ENCODE measurements at regions not wholly inside any gene's neighbourhood (a gene's known extent, or its start where the extent isn't known, plus 50 kb on each side); places are given as distances from the start of the nearest gene placed in this dataset.

DNA sequence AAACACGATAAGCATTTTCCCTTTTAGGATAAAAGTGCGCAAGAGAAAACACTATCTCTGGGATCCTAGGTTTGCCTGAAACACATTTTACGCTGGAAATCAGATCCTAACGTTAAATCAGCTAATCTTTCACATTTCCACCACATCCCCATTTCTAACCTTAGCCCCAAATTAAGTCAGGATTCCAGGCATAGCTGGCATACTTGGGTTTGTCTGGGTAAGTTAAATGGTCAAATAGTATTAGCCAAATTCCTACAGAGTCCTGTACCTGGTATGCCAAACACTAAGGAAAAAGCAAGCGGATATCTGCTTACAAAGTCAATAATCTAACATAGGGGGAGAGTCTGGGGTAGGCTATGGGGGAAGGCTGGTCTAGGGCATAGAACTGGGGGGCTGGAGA, 557.4 kb upstream of the ZFHX3 start:
- peak in 1 of 2 experiments; percentile 19 for DNase-seq (ENCODE audit: low read depth in 1 of 2, low spot score in 2 of 2)
- 71% methylated on average over 5 of the region's 5 CpGs; no CpG with 5 or more reads in 1 of the 2 experiments for WGBS, 2 experiments (ENCODE audit: extremely low coverage in 1 of 2, insufficient coverage in 1 of 2, insufficient read length in 1 of 2, insufficient replicate concordance in 2 of 2, low coverage in 1 of 2, low lambda C conversion rate in 2 of 2, missing lambda C conversion rate in 1 of 2)
- Histone ChIP-seq H3K18ac (ENCODE audit: extremely low read depth, low read length) (no peak overlapping the region), H2BK15ac (ENCODE audit: low read length) (no peak overlapping the region), H2AK5ac (ENCODE audit: low read depth, low read length) (no peak overlapping the region), H4K91ac (replicated peaks; ENCODE audit: insufficient read length, low read length) (no peak overlapping the region), H2AFZ (ENCODE audit: low read length) (peak overlapping the region; percentile 74; the same call in 1 of the 2 replicates), H4K5ac (ENCODE audit: insufficient read length, low read depth, low read length) (no peak overlapping the region), H2BK12ac (ENCODE audit: low read depth, low read length) (peak overlapping the region; percentile 46; the same call in 1 of the 2 replicates), H3K36me3 (ENCODE audit: control insufficient read depth in 2 of 4, insufficient read depth in 4 of 4, low read length in 3 of 4) (no peaks in the 10 kb centered on the region), H2BK120ac (replicated peaks; ENCODE audit: low read depth, low read length) (no peak overlapping the region), H3K79me1 (ENCODE audit: low read depth, low read length) (no peaks in the 10 kb centered on the region), H3K9ac (replicated peaks in 1 of 4; ENCODE audit: extremely low read depth in 1 of 4, low read depth in 3 of 4, low read length in 3 of 4) (no peak overlapping the region), H3K23me2 (ENCODE audit: low read depth, low read length) (no peaks in the 10 kb centered on the region), H3K27me3 (replicated peaks in 1 of 4; ENCODE audit: control insufficient read depth in 3 of 4, extremely low read depth in 1 of 4, insufficient read depth in 3 of 4, low read length in 3 of 4) (no peaks in the 10 kb centered on the region), H3K56ac (replicated peaks; ENCODE audit: insufficient read length, low read depth, low read length) (no peak overlapping the region), H3K14ac (ENCODE audit: insufficient read length) (no peak overlapping the region), H3K23ac (ENCODE audit: insufficient read length) (no peak overlapping the region), H3K4ac (replicated peaks; ENCODE audit: insufficient read length, low read depth, low read length) (no peak overlapping the region), H2BK5ac (ENCODE audit: low read depth, low read length) (peak overlapping the region; percentile 54; the same call in 1 of the 2 replicates), H3K9me3 (ENCODE audit: insufficient read depth in 2 of 2, low read depth in 1 of 2, low read length in 1 of 2) (no peaks in the 10 kb centered on the region), H3K4me3 (ENCODE audit: extremely low read depth in 1 of 4, insufficient read depth in 2 of 4, low read depth in 3 of 4, low read length in 4 of 4) (no peak overlapping the region), H4K8ac (ENCODE audit: extremely low read depth, insufficient read depth, low read length) (no peak overlapping the region), H2BK20ac (ENCODE audit: low read length) (no peak overlapping the region), H3K79me2 (ENCODE audit: control insufficient read depth in 1 of 2, insufficient read depth in 2 of 2, low read length in 2 of 2) (no peaks in the 10 kb centered on the region), H3K4me1 (replicated peaks in 1 of 4; ENCODE audit: control insufficient read depth in 3 of 4, insufficient read depth in 4 of 4, low read length in 3 of 4) (peaks cover 0 to 7% (median 4%) of the 10 kb centered on the region in 4 experiments; a peak in 4 of 7 replicates), H3K27ac (ENCODE audit: low read depth, low read length) (no peak overlapping the region; the same call in 1 of the 2 replicates), H4K20me1 (replicated peaks in 1 of 2; ENCODE audit: control insufficient read depth in 1 of 2, insufficient read depth in 2 of 2, low read length in 2 of 2) (no peaks in the 10 kb centered on the region), H3K4me2 (ENCODE audit: insufficient read depth in 1 of 2, low read depth in 2 of 2, low read length in 2 of 2) (peak overlapping the region in 1 of 2 experiments; percentile 11; a peak in 1 of 4 replicates)
- FAIRE-seq = no peak
- ChIA-PET POLR2A (ENCODE audit: partially characterized antibody) (interaction anchor here (0.9 to 1.5 kb wide), 2 partner anchors 11 to 14 kb away, joined by 3 read pairs; no protein-coding TSS in a partner anchor), CTCF (ENCODE audit: partially characterized antibody) (interaction anchor here (0.7 to 1.1 kb wide), 2 partner anchors 423 to 993 kb away, joined by 3 read pairs; no protein-coding TSS in a partner anchor)
- no peak for TF ChIP-seq EGR1 (IDR thresholded peaks at IDR 0.05; ENCODE audit: borderline replicate concordance, low read depth, low read length)
- TF ChIP-seq EZH2 (IDR thresholded peaks at IDR 0.05; ENCODE audit: low read depth, low read length, severe bottlenecking) = no peak
- peak; percentile 51 for TF ChIP-seq ASH2L (IDR thresholded peaks at IDR 0.05; ENCODE audit: low read length)
- TF ChIP-seq RFX5 (IDR thresholded peaks at IDR 0.05; ENCODE audit: borderline replicate concordance, low read depth, low read length) = no peak
- no peak for TF ChIP-seq SIX5 (IDR thresholded peaks at IDR 0.05; ENCODE audit: low read depth, low read length)
- no peak for TF ChIP-seq MAFK (IDR thresholded peaks at IDR 0.05; ENCODE audit: low read depth, low read length)
- TF ChIP-seq, protein P1, sequence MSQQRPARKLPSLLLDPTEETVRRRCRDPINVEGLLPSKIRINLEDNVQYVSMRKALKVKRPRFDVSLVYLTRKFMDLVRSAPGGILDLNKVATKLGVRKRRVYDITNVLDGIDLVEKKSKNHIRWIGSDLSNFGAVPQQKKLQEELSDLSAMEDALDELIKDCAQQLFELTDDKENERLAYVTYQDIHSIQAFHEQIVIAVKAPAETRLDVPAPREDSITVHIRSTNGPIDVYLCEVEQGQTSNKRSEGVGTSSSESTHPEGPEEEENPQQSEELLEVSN (IDR thresholded peaks at IDR 0.05) = no peak
- TF ChIP-seq, protein P2, sequence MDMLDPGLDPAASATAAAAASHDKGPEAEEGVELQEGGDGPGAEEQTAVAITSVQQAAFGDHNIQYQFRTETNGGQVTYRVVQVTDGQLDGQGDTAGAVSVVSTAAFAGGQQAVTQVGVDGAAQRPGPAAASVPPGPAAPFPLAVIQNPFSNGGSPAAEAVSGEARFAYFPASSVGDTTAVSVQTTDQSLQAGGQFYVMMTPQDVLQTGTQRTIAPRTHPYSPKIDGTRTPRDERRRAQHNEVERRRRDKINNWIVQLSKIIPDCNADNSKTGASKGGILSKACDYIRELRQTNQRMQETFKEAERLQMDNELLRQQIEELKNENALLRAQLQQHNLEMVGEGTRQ (IDR thresholded peaks at IDR 0.05; ENCODE audit: low read length) = no peak
- TF ChIP-seq, protein P3, sequence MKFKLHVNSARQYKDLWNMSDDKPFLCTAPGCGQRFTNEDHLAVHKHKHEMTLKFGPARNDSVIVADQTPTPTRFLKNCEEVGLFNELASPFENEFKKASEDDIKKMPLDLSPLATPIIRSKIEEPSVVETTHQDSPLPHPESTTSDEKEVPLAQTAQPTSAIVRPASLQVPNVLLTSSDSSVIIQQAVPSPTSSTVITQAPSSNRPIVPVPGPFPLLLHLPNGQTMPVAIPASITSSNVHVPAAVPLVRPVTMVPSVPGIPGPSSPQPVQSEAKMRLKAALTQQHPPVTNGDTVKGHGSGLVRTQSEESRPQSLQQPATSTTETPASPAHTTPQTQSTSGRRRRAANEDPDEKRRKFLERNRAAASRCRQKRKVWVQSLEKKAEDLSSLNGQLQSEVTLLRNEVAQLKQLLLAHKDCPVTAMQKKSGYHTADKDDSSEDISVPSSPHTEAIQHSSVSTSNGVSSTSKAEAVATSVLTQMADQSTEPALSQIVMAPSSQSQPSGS (IDR thresholded peaks at IDR 0.05; ENCODE audit: low read length) = no peak
- no peak for TF ChIP-seq SAP30 (IDR thresholded peaks at IDR 0.05; ENCODE audit: insufficient read depth, insufficient replicate concordance, low read length)

Data from H1 (cell line).